Keratinocyte (primary cell): ENCODE measurements at regions not wholly inside any gene's neighbourhood (a gene's known extent, or its start where the extent isn't known, plus 50 kb on each side); places are given as distances from the start of the nearest gene placed in this dataset.

Source experiments
- DNase-seq: peaks from one replicate; pipeline ENCODE4 v3.0.0-alpha.2; 2011; ENCODE audit warnings: low read depth, missing footprints, low spot score
- FAIRE-seq: peaks from 2 replicates; lab custom pipeline; 2011; peaks lifted over from hg19 to GRCh38; lab: Jason Lieb, UNC
- H2AFZ ChIP-seq: 2 replicates; pipeline ENCODE4 v1.6.0; 2012; ENCODE audit warnings: low read length, control low read depth, inconsistent platforms; ENCODE audit not compliant: control insufficient read depth
- H3K27ac ChIP-seq: 2 replicates; pipeline ENCODE4 v1.5.1; 2011; ENCODE audit warnings: low read length; ENCODE audit not compliant: control insufficient read depth, insufficient read depth
- H3K27me3 ChIP-seq: 3 replicates; pipeline ENCODE4 v1.6.0; 2011; ENCODE audit warnings: low read length; ENCODE audit not compliant: control insufficient read depth, insufficient read depth; ENCODE audit errors: extremely low read depth
- H3K36me3 ChIP-seq, 2 experiments: 2 replicates in 1 of 2; 3 replicates in 1 of 2; pipeline ENCODE4 v1.5.1; 2011; ENCODE audit warnings: low read length in 2 of 2, mild to moderate bottlenecking in 1 of 2; ENCODE audit not compliant: control insufficient read depth in 2 of 2, insufficient read depth in 2 of 2; ENCODE audit errors: extremely low read depth in 1 of 2
- H3K4me1 ChIP-seq: 3 replicates; pipeline ENCODE4 v1.5.1; 2011; ENCODE audit warnings: low read length; ENCODE audit not compliant: control insufficient read depth, insufficient read depth; ENCODE audit errors: extremely low read depth
- H3K4me2 ChIP-seq: 3 replicates; pipeline ENCODE4 v1.6.0; 2011; ENCODE audit warnings: low read depth, low read length; ENCODE audit not compliant: control insufficient read depth, insufficient read depth; ENCODE audit errors: extremely low read depth
- H3K4me3 ChIP-seq, 3 experiments: fragments of 200-600 bp in 1 of 3; sonication (generic) in 1 of 3; 2 replicates in 2 of 3; 3 replicates in 1 of 3; pipeline ENCODE4 v1.5.1; 2011 to 2016; ENCODE audit warnings: low read length in 3 of 3, mild to moderate bottlenecking in 3 of 3, control low read depth in 2 of 3, inconsistent platforms in 1 of 3, low read depth in 1 of 3, mixed read lengths in 1 of 3, mixed run types in 1 of 3, moderate library complexity in 1 of 3; ENCODE audit not compliant: control insufficient read depth in 2 of 3, insufficient read depth in 2 of 3; ENCODE audit errors: extremely low read depth in 1 of 3
- H3K79me2 ChIP-seq: 2 replicates; pipeline ENCODE4 v1.6.0; 2012; ENCODE audit warnings: low read length; ENCODE audit not compliant: control insufficient read depth, insufficient read depth
- H3K9ac ChIP-seq: 3 replicates; pipeline ENCODE4 v1.6.0; 2011; ENCODE audit warnings: low read length; ENCODE audit not compliant: control insufficient read depth, insufficient read depth; ENCODE audit errors: extremely low read depth
- H3K9me1 ChIP-seq: 3 replicates; pipeline ENCODE4 v1.6.0; 2011; ENCODE audit warnings: low read length; ENCODE audit not compliant: control insufficient read depth, insufficient read depth; ENCODE audit errors: extremely low read depth
- H3K9me3 ChIP-seq: 2 replicates; pipeline ENCODE4 v1.5.1; 2012; ENCODE audit warnings: low read depth, low read length; ENCODE audit not compliant: control insufficient read depth
- H4K20me1 ChIP-seq: 3 replicates; pipeline ENCODE4 v1.6.0; 2011; ENCODE audit warnings: low read length; ENCODE audit not compliant: control insufficient read depth, insufficient read depth; ENCODE audit errors: extremely low read depth
- EZH2 ChIP-seq: IDR thresholded peaks from one replicate; pipeline ENCODE4 v1.6.1; 2012; ENCODE audit warnings: inconsistent platforms, mild to moderate bottlenecking, low read length, moderate library complexity
- dilution Hi-C: fragments of 300-500 bp; cut with MboI; formaldehyde crosslinking; loops from one replicate; pipeline ENCODE4 v1.7.0; 2020; ENCODE audit warnings: low sequenced_read_pairs; ENCODE audit not compliant: extremely low pct_ligation_motif_present
- TF ChIP-seq, protein P1 (sequence below), 3 experiments: IDR thresholded peaks in 1 of 3; conservative IDR thresholded peaks in 1 of 3; optimal IDR thresholded peaks in 1 of 3; 2 replicates in 2 of 3; 3 replicates in 1 of 3; pipeline versions ENCODE3 to v1.5.1; 2011; ENCODE audit warnings: low read length in 3 of 3, mild to moderate bottlenecking in 3 of 3, moderate library complexity in 2 of 3, control low read depth in 1 of 3, inconsistent platforms in 1 of 3; ENCODE audit not compliant: insufficient read depth in 2 of 3; ENCODE audit errors: extremely low read depth in 1 of 3

DNA sequence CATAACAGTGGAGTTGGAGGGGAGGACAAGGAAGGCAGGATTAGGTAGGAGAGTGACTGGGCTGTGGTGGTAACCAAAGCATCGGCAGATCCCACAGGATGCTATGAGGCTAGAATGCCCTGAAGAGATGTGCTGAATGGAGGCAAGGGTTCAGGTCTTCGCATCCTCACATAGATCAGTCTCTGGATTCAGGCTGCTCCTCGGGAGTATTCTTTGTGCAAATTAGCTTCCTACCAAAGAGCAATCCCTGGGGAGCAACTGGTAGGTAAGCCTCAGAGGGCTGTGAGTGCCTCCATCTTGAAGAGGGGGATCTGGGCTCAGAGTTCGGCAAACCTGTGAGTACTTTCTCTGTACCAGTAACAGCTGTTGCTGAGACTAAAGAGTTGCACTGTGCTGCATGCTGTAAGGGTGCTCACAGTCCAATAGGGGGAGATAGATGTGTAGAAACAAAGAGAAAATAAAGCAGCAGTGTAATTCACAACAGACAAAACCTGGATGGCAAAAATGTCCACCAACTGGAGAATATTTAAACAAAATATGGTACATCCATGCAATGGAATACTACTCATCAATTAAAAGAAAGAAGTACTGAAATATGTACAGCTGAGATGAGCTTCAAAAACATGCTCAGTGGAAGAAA lies 322.4 kb upstream of the DEPDC1 start:
- Histone ChIP-seq H3K79me2 (no peaks in the 10 kb centered on the region), H3K27me3 (no peaks in the 10 kb centered on the region), H3K9me3 (no peaks in the 10 kb centered on the region), H4K20me1 (no peaks in the 10 kb centered on the region), H3K9me1 (no peaks in the 10 kb centered on the region), H3K4me2 (no peak overlapping the region), H2AFZ (no peak overlapping the region), H3K9ac (no peak overlapping the region), H3K36me3 (no peaks in the 10 kb centered on the region), H3K4me3 (no peak overlapping the region), H3K27ac (no peak overlapping the region), H3K4me1 (no peaks in the 10 kb centered on the region)
- DNase-seq, result no peak
- no peak for TF ChIP-seq EZH2
- TF ChIP-seq, protein P1, sequence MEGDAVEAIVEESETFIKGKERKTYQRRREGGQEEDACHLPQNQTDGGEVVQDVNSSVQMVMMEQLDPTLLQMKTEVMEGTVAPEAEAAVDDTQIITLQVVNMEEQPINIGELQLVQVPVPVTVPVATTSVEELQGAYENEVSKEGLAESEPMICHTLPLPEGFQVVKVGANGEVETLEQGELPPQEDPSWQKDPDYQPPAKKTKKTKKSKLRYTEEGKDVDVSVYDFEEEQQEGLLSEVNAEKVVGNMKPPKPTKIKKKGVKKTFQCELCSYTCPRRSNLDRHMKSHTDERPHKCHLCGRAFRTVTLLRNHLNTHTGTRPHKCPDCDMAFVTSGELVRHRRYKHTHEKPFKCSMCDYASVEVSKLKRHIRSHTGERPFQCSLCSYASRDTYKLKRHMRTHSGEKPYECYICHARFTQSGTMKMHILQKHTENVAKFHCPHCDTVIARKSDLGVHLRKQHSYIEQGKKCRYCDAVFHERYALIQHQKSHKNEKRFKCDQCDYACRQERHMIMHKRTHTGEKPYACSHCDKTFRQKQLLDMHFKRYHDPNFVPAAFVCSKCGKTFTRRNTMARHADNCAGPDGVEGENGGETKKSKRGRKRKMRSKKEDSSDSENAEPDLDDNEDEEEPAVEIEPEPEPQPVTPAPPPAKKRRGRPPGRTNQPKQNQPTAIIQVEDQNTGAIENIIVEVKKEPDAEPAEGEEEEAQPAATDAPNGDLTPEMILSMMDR (optimal IDR thresholded peaks at IDR 0.05 in 1 of 3, IDR thresholded peaks at IDR 0.05 in 1 of 3, conservative IDR thresholded peaks at IDR 0.05 in 1 of 3; ENCODE audit: extremely low read depth in 1 of 3, insufficient read depth in 2 of 3, low read length in 3 of 3), result peak; percentile 54 to 58 (median 56)
- FAIRE-seq, result no peak
- dilution Hi-C loops, result no loop called here

DNA sequence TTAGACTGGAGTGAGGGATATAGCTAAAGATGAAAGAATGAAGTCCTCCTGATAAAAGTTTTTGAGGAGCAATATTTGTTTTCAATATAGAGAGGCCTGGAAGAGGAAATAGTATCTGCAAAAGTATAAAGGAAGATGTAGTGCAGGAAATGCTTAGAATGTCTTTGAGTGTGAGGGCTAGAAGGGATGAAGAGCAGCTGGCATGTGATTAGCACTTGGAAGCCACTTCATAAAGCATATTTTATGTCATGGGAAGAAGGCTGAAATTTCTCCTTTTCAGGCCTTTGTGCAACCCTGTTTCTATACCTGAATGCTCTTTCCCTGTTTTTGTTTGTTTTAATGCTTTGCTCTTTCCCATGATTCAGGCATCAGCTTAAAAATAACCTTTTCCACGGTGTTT lies 323.3 kb upstream of the DEPDC1 start:
- no peaks in the 10 kb centered on the region for H3K79me2 ChIP-seq
- no peaks in the 10 kb centered on the region for H3K4me1 ChIP-seq
- dilution Hi-C loops, result no loop called here
- no peak overlapping the region for H3K4me2 ChIP-seq
- H3K36me3 ChIP-seq, result no peaks in the 10 kb centered on the region
- H4K20me1 ChIP-seq, result no peaks in the 10 kb centered on the region
- no peak overlapping the region for H2AFZ ChIP-seq
- no peaks in the 10 kb centered on the region for H3K9me1 ChIP-seq
- no peak overlapping the region for H3K9ac ChIP-seq
- FAIRE-seq, result no peak
- no peak overlapping the region for H3K27ac ChIP-seq
- H3K4me3 ChIP-seq, result no peak overlapping the region
- H3K9me3 ChIP-seq, result no peaks in the 10 kb centered on the region
- TF ChIP-seq EZH2, result no peak
- TF ChIP-seq, protein P1 (optimal IDR thresholded peaks at IDR 0.05 in 1 of 3, IDR thresholded peaks at IDR 0.05 in 1 of 3, conservative IDR thresholded peaks at IDR 0.05 in 1 of 3; ENCODE audit: extremely low read depth in 1 of 3, insufficient read depth in 2 of 3, low read length in 3 of 3), result no peak
- H3K27me3 ChIP-seq, result no peaks in the 10 kb centered on the region
- DNase-seq, result no peak
